ENCODE measurements at regions not wholly inside any gene's neighbourhood (a gene's known extent, or its start where the extent isn't known, plus 50 kb on each side); places are given as distances from the start of the nearest gene placed in this dataset.
"Not testable (repeated sequence)": the region's sequence is repeated elsewhere in the genome, so short reads cannot be mapped to it uniquely, and the experiment has no call there.

DNA sequence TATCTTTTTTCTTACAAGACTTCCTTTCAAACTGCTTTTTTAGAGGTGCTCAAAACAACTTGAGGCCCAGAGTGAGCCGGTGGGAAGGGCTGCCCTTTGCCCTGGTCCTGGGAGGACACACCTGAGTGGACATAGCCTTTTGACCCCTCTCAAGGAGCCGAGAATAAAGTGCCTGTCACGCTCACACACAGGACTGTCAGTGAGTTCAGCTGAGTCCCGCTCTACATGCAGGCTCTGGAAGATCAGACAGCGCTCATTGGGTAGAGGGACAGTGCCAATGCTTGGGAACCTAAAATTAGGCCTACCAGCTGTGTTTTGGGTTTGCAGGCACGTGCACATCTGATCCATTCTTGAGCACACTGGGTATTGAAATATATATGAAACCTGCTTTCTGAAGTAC is 387.8 kb downstream of the CD83 start:
- no peak for DNase-seq

DNA sequence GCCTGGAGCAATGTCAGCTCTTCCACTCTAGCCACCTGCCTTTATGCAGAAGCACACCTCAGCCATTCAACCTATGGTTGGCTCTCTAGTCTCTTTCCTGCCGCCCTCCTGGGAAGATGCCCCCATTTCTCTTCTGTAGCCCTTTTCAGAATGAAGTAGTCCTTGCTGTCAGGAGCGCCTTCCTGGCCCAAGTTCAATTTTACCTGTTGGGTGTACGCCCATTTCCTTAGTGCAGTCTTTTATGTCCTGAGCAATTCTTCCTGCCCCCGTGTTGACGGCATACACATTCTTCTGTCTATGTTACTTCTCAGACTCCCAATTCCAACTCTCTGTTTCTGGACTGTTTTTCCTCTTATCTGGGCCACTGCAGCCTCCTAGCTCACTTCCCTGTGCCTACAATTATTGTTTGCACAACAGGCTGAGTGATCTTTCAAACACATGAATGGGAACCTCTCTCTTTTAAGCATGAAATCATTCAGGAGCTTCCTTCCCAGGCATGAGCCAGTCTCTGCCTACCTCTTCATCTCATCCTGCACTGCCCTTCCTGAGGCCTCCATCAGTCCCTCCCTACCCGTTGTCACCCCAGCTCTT is 389.2 kb downstream of the CD83 start:
- DNase-seq, result no peak

DNA sequence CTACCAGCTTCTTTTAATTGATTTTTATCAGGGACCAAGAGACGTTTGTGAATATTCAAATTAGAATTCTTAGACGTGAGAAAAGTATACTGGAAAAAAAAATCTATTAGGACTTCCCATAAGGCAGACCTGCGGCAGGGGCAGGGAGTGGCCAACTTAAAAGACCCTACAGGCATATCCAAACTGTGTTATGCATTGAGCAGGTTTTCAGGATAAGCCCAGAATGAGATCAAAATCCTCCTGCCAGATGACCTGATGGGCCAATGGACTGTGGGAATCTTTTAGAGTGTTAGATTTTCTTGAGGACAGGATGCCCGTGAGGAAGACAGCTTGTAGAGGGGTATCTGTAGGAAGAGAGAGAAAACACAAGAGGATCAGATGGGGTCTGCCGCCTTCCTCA is 391.5 kb downstream of the CD83 start:
- no peak for DNase-seq

DNA sequence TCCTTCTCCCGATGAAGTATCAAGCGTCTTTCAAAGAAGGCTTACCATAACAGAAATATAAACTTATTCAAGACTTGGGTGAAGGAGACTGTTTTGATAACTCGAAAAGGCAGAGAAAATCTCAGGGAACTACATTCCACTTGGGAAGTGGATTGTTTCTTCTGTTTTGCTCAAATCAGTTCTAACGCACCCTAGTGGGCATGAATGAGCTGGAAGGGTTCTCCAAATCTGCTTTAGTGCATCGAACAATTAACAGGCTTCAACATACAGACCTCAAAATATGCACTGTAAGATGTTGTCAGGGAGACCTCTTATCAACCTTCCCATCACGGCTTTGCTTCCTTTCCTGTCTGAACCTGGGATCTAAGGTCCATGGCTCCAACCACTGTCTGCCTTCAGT is 392.5 kb downstream of the CD83 start:
- DNase-seq, result no peak

DNA sequence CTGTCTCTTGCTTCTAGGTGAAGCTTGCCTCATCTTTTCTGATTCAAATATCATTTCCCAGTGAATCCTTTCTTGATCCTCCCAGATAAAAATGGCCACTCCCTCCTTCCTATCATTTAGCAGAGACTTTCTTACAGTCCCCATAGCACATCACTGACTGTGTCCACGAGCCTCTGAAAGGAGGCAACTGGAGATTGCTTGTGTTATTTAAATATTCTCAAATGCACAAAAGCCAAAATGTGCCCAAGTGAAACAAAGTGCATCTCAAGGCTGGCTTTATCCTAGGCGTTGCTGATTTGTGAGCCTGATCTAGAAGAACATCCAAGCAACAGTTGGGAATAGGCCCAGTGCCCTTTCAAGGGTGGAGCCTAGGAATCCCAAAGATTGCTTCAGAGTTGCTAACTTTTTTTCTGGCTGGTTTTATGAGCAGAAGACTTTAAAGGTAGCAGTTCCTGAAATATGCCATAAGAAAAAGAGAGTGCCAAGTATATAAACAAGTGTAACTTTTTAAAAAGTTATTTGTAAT is 393.6 kb downstream of the CD83 start:
- no peak for DNase-seq

DNA sequence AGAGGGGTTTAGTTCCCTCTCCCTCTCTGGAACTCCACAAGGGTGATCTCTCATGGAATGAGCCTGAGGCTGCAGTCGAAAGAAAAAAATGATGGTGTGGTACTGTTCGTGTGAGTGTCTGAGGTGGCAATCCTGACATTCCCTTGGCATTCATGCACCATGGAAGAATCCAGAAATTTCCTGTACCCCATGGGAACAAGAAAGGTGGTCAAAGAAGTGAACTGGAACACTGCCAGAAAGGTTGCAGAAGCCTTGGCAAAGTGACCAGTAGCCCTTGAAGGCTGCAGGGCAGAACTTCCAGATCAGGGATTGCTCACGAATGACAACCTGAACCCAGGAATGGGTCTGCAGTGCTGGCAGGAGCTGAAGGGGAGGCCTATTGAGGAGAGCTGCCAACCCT is 394.7 kb downstream of the CD83 start:
- no peak for DNase-seq

DNA sequence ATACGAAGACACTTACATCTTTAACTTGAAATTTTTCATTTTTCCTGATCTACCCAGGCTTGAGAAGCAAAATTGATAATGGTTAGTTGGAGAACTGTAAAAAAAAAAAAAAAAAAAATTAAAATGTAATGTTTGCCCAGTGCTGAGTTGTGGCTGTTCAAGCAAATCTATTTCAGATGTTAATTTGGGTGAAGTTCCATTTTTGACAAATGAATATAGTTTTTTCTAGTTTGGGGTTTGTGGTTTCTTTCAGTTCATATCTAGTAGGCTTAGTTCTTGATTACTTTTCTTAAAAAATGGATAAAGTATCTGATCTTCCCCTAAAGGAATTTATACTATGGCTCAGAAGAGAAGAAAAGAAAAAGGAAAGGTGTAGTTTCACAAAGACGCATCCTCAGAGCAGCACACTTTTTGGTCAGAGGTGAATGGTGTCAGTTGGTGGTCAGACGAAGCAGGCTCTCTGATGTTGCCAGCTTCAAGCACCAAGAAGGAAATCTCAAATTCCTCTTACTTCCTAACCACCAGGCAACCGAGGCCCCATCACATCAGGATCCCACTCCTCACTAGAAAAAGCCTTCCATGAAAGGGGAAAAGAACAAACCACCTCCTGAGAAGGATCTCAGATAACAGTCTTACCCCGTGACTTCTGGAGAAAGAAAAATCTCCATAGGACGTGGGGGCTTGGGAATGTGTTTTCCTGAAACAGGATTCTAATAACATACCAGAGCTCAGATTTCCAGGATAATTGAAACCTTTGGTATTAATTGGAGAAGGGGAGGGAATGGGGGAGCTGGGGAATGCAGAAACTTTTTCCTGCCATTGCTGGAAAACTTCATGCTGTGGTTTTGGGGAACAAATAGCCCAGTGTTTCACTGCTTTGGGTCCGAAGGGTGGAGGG is 396.2 kb downstream of the CD83 start:
- no peak for DNase-seq

DNA sequence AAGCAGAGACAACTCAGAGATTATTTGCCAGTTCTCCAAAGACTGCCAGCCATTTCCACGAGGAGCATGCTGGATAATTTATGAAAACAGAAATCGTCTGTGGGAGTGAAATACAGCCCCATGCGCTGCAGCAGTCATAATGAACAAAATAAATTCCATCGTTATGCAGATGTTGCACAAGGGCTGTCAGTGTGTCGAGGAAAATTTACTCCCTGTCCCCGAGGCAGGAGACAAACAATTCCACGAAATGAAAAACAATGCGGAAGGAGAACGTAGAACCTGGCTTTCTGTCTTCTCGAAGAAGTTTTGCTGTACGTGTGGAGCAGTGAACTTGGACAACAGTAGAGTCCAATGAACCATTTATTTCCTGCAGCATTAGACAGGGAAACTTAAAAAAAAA is 399.4 kb downstream of the CD83 start:
- DNase-seq, result no peak

DNA sequence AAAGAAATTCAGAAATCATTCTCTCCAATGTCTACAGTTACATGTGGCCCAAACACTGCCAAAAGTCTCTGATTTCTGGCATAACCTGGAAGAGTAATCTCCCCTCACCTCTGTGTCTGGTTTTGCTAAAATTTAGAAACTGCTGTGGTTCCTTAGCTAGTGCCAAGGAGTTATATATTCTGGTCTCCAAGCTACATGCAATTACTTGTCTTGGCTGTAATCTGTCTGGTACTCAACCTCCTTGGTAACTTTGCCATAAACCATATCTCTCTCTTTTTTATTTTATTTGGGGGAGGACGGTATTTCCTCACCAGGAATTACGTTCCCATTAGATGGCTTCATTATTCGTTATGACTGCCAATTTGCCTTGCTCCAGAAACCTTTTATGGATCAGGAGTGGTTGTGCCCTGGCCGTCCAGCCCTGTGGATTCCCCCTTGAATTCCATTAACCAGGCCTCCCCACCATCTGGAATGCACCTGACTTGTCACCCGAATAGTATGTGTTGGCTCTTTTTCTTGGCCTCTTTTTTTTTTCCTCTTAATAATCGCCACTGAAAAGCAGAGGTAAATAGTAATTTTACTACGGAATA is 400.0 kb downstream of the CD83 start:
- DNase-seq, result no peak

DNA sequence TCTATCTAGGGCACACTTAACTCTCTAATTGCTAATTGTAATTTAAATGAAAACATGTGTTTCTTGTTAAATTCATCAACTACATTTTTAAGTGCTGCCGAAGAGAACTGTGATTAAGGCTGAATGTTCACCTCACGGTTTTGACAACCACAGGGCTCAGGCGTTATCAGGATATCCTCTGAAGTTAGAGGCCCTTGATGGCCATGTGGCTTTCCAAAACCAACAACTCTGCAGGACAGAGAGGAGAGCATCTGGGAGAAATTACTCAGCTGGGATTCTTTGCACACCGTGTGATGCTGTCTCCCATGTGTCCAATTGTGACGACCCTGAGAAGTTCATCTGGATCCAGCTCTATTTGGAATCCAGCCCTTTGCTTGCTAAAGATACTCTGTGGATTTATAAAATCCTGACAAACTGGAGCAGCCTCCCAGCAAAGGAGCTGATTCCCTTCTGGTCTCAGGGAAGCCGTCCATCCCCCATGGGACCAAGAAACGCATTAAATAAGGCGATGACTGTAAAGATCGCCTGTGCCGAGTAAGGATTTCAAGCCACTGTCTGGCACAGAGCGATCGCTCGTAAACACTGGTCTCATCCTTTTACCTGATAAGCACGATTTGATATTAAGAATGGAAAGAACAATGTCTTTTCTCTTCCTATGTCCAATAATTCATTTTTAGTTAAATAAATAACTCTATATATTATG is 401.1 kb downstream of the CD83 start:
- DNase-seq, result no peak

DNA sequence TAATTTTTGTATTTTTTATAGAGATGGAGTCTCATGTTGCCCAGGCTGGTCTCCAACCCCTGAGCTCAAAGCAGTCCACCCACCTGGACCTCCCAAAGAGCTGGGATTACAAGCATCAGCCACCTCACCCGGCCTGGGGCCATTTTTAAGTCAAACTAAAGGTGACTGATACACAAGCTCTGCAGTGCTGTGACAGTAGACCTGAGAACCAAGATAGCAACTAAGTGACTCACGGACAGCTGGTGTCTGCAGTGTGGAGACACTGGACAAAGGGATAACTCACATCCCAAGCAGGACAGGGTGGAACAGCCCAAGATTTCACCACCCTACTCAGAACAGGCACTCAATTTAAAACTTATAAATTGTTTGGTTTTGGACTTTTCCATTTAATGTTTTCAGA is 402.5 kb downstream of the CD83 start:
- no peak for DNase-seq

DNA sequence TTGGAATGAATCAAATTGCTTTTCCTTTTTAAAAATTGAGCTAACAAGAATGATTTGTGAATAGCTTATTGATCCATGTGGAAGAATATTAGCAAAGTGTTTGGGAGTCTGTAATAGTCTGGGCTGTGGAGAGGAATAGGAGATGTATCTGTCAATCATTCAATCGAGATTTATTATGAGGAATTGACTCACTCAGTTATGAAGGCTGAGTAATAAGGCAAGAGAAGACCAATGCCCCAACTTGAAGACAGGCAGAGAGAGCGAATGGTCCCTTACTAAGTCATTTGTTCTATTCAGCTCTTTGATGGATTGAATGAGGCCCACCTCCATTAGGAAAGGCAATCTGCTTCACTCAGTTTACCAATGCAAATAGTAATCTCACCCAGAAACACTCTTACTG is 403.0 kb downstream of the CD83 start:
- no peak for DNase-seq

DNA sequence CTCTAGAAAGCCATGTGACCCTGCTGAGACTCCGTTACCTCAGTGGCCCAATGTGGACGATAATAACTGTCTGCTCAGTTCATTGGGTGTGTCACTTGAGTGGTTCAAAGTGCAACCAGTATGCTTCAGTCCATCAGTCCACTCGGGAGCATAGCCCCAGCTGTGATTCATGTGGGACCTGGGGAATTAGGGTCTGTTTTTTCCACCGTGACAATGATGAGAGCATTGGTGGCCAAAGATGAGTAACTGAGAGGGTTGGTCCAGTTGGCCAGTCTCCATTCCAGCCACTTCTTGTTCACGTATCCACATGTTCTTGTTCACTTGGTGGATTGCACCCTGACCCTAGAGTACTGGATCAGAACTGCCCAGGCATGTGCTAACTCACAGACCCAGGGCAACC is 403.6 kb downstream of the CD83 start:
- DNase-seq, result no peak

DNA sequence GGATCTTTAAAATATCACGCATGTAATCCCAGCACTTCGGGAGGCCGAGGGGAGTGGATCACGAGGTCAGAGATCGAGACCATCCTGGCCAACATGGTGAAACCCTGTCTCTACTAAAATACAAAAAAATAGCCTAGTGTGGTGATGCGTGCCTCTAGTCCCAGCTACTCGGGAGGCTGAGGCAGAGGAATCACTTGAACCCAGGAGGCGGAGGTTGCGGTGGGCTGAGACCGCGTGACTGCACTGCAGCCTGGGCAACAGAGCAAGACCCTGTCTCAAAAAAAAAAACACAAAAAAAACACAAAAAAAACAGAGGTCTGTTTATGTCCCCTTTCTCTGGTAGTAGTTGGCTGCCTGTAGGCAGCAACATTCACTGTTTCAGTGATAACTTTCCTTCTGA is 404.3 kb downstream of the CD83 start:
- not testable (repeated sequence) for DNase-seq

DNA sequence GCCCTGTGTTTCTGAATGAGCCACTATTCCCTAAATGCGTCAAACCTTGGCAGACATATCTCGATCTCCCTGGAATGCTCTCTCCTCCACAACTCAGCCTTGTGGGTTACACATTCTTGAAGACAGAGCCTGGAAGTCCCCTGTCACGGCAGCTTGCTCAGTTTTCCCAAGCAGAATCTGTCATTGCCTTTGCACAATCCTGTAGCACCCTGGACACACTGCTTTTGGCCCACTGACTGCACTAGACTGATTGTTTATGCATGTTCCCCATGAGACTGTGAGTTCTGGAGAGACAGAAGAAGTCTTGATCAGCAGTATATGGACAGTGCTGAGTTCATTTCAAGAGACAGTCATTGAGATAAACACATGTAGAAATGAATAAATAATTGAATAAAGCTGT is 406.7 kb downstream of the CD83 start:
- no peak for DNase-seq

DNA sequence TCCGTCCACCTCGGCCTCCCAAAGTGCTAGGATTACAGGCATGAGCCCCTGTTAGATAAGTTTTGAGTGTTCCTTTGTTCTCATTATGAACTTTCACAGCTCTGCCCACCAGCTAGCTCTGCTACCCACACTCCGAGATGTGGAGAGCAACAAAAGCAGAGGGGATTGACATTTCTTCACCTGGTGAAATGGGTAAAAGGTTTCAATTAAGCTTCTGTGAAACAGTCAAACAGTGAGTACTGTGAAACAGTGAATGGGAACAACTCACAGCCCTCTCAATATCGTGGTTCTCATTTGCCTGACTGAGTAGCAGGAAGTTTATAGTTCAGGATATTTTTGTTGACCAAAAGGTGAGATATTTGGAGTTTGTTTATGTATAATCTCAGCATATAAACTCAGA is 412.8 kb downstream of the CD83 start:
- DNase-seq, result no peak

DNA sequence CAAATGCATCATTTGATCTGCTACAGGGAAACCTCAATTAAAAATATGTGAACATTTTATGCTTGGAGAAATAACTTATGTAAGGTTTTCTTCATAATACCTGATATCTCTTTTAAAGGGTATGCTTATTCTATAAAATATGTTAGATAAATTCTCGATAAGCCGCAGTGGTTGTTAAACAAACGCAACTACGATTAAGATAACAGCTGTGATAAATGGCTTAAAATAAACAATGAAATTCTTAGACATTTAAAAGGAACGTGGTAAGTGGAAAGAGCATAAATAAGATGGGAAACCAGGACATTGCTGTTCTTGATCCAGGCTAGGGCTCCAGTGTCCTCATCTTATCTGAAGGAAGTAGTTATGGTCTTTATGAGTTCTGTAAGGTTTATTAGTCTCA is 415.9 kb downstream of the CD83 start:
- DNase-seq, result no peak

DNA sequence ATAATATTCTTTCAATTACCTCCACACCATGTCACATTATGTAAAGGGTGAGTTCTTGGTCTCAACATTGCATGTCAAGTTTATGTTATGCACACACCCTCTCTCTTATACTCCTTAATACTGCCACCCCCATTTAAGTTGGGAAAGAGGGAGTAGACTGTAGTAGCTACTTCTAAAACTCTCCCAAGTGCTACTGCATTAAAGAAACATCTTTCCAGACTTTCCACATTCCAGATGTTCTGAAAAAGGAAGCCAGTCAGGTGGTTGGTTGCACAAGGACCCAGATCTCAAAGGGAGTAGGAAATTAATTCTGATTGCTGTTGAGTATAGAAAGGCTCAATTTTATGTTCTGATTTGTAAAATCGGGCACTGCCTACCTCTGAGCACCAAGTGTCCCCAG is 419.5 kb downstream of the CD83 start:
- DNase-seq, result no peak

DNA sequence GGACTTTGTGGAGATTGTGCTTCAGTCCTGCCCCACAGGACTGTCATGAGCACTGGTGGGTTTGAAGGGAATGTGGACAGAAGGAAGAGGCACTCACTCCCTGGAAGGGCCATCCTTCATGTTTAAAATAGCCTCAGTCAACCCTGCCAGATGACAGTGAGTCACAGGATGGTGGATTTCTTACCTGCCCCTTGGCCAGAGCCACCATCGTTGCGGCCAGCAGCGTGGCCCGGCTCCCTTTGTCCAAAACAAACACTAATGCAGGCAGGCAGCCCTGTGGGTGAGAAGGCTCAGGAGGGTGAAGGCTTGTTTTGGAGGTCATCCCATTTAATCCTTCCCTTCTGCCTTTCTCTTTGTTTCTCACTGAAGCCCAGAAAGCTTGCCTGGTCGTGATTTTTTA is 422.7 kb downstream of the CD83 start:
- no peak for DNase-seq

DNA sequence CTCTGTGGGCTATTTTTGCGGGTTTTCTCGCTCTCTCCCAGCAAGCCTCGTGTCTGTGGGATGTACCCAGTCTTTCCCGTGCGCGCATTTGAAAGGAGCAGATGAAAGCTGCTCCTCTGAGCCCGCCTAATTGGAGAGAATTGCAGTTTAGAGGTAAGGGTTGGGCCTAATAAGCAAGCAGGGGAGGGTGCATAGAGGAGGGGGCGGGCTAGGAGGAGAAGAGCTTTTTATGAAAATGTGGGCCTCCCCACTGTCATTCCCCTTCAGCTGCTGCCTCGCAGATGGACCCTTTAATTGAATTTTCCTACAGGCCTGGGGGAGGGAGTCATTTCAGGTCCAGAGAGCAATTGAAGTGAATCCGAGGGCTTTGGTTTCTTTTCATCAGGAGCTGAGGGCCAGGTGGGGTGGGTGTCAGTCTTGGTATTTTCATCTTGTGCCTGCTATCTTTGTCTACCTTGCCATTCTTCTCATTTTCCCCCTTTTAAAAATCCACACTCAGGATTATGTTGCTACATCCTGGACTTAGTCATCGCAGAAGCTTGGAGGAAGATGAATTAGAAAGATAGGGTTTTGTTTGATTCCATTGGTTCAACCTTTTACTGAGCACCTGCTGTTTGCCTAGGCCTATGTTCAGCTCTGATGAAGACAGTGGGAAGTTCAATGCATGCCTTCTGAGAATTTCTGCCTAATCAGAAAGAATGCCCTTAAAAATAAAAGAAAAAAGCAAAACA is 423.4 kb downstream of the CD83 start:
- DNase-seq, result no peak

DNA sequence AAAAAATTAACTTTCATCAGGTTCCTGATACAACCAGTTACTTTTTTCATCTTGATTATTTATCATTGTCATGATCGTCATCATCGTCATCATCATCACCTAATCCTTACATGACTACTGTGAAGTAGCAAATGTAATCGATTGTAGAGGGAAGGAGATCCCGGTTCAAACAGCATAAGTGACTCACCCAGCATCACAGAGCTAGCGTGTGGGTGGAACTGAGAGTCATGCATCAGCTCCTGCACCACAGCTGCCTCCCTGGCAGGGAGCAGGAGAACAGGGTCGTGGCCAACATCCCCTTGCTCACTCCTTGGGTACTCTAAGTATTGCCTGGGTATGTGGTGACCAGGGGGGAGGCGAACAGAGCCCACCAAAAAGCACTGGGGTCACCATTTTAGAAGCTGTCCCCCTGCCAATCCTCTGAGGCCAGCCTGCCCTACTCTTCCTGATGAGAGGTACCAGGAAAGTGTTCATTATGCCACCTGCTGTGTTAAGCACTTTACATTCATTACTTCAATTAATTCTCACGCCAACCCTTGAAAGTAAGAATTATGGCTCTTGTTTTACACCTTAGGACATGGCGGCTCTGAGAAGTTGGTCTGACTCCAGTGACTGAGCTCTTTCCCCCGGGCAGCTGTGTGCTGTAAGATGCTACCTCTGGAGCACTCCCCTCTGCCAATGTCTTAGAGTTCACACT is 425.2 kb downstream of the CD83 start:
- peak; percentile 43 for DNase-seq

DNA sequence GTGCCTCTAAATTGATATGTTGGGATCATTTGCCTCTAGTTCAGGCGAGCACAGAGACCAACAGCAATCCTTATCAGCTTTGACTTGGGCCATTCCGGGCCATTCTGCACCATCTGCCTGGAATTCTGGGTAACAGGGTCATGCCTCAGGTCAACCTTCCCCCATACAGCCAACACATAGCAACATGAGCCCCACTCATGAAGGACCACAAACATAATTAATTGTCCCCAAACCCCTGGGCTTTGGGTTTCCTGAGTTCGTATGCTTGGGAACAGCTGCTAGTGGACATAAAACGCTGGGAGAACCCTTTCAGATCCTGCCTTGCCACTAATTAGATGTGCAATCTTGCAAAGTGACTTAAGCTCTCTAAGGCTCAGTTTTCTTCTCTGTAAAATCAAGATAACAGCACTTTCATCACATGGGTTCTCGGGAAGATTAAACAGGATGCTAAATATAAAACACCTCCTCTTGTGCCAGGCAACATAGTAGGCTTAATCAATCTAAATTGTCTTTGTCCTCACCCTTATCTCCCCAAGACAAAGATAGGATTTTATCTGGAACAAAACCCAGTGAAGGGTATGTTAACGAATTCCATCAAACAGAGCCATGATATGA is 426.5 kb downstream of the CD83 start:
- no peak for DNase-seq

Measured in CD4-positive, alpha-beta T cell treated with Interleukin-15 for 1 hour (primary cell).